Activated naive CD4-positive, alpha-beta T cell treated with anti-CD3 and anti-CD28 coated beads, Interleukin-2, amount 50 U/mL, for 72 hours (primary cell): ENCODE measurements at regions not wholly inside any gene's neighbourhood (a gene's known extent, or its start where the extent isn't known, plus 50 kb on each side); places are given as distances from the start of the nearest gene placed in this dataset.

Experiments used
- ATAC-seq, 2 donors: fragments of 150-1000 bp; cut with Tn5 transposase; 2 replicates each; pipeline ENCODE4 v1.10.0; 2021; ENCODE audit warnings: mild to moderate bottlenecking in 2 of 2, moderate library complexity in 2 of 2
- DNase-seq, 2 donors: peaks; one replicate each; pipeline ENCODE4 v3.0.0; 2021 to 2022; ENCODE audit warnings: low spot score in 2 of 2
- H3K27ac Mint-ChIP-seq, 2 donors: one replicate each; pipeline ENCODE4 v1.8.0; 2022; ENCODE audit warnings: mild to moderate bottlenecking in 2 of 2, mixed read lengths in 2 of 2
- H3K36me3 Mint-ChIP-seq, 2 donors: one replicate each; pipeline ENCODE4 v1.8.0; 2022; ENCODE audit warnings: mixed read lengths in 2 of 2
- H3K9me3 Mint-ChIP-seq, 2 donors: one replicate each; pipeline ENCODE4 v1.8.0; 2022; ENCODE audit warnings: mixed read lengths in 2 of 2

GRCh38 chr15:93189561-93189960 lies 100.5 kb upstream of the RGMA start:
- DNase-seq, result no peak
- no peaks in the 10 kb centered on the region for H3K36me3 Mint-ChIP-seq
- H3K9me3 Mint-ChIP-seq, result no peaks in the 10 kb centered on the region
- no peak overlapping the region for H3K27ac Mint-ChIP-seq
- no peak for ATAC-seq

- ATAC-seq, result no peak
These were observed 99.2 kb upstream of the RGMA start for GRCh38 chr15:93188236-93188635.

GRCh38 chr15:93185796-93186195 lies 96.8 kb upstream of the RGMA start:
- ATAC-seq, result no peak
- no peaks in the 10 kb centered on the region for H3K36me3 Mint-ChIP-seq

More at GRCh38 chr15:93188236-93188635, 99.2 kb upstream of the RGMA start:
- H3K9me3 Mint-ChIP-seq, result no peaks in the 10 kb centered on the region
- no peak for DNase-seq
- H3K36me3 Mint-ChIP-seq, result no peaks in the 10 kb centered on the region
- H3K27ac Mint-ChIP-seq, result no peak overlapping the region

GRCh38 chr15:93182703-93183205 lies 93.7 kb upstream of the RGMA start:
- ATAC-seq (no peak), DNase-seq (no peak)
- Mint-ChIP-seq H3K9me3 (no peaks in the 10 kb centered on the region), H3K27ac (no peak overlapping the region), H3K36me3 (no peaks in the 10 kb centered on the region)

More at GRCh38 chr15:93185796-93186195, 96.8 kb upstream of the RGMA start:
- Mint-ChIP-seq H3K9me3 (no peaks in the 10 kb centered on the region), H3K27ac (no peak overlapping the region)
- no peak for DNase-seq

- H3K27ac Mint-ChIP-seq, result no peak overlapping the region
- no peak for DNase-seq
- no peak for ATAC-seq
- no peaks in the 10 kb centered on the region for H3K36me3 Mint-ChIP-seq
- H3K9me3 Mint-ChIP-seq, result no peaks in the 10 kb centered on the region
These were observed 91.6 kb upstream of the RGMA start for GRCh38 chr15:93180656-93181055.

- ATAC-seq (no peak), DNase-seq (no peak)
- H3K27ac Mint-ChIP-seq, result no peak overlapping the region
- no peaks in the 10 kb centered on the region for H3K36me3 Mint-ChIP-seq
- H3K9me3 Mint-ChIP-seq, result no peaks in the 10 kb centered on the region
These were observed 91.1 kb upstream of the RGMA start for GRCh38 chr15:93180128-93180527.

GRCh38 chr15:93179700-93180102 lies 90.7 kb upstream of the RGMA start:
- DNase-seq (no peak), ATAC-seq (no peak)
- Mint-ChIP-seq H3K9me3 (no peaks in the 10 kb centered on the region), H3K27ac (no peak overlapping the region), H3K36me3 (no peaks in the 10 kb centered on the region)

GRCh38 chr15:93179072-93179471 lies 90.1 kb upstream of the RGMA start:
- H3K9me3 Mint-ChIP-seq, result no peaks in the 10 kb centered on the region
- no peaks in the 10 kb centered on the region for H3K36me3 Mint-ChIP-seq
- DNase-seq (no peak), ATAC-seq (no peak)
- no peak overlapping the region for H3K27ac Mint-ChIP-seq

- Mint-ChIP-seq H3K36me3 (no peaks in the 10 kb centered on the region), H3K9me3 (no peaks in the 10 kb centered on the region), H3K27ac (no peak overlapping the region)
- DNase-seq (no peak), ATAC-seq (no peak)
These were observed 89.4 kb upstream of the RGMA start for GRCh38 chr15:93178371-93178770.

- no peak for ATAC-seq
- H3K9me3 Mint-ChIP-seq, result peaks cover 0 to 4% of the 10 kb centered on the region in 2 donors
- no peaks in the 10 kb centered on the region for H3K36me3 Mint-ChIP-seq
- DNase-seq, result no peak
- no peak overlapping the region for H3K27ac Mint-ChIP-seq
These were observed 87.1 kb upstream of the RGMA start for GRCh38 chr15:93176065-93176464.

GRCh38 chr15:93174836-93175235 lies 85.8 kb upstream of the RGMA start:
- H3K27ac Mint-ChIP-seq, result no peak overlapping the region

GRCh38 chr15:93173369-93173768 lies 84.4 kb upstream of the RGMA start:
- ATAC-seq (peak in 1 of 2 donors; percentile 68), DNase-seq (no peak)
- H3K9me3 Mint-ChIP-seq, result peaks cover 0 to 4% of the 10 kb centered on the region in 2 donors
- H3K36me3 Mint-ChIP-seq, result no peaks in the 10 kb centered on the region
- H3K27ac Mint-ChIP-seq, result no peak overlapping the region

More at GRCh38 chr15:93174836-93175235, 85.8 kb upstream of the RGMA start:
- DNase-seq (no peak), ATAC-seq (no peak)
- no peaks in the 10 kb centered on the region for H3K36me3 Mint-ChIP-seq
- H3K9me3 Mint-ChIP-seq, result peaks cover 0 to 4% of the 10 kb centered on the region in 2 donors

- Mint-ChIP-seq H3K27ac (no peak overlapping the region), H3K9me3 (peaks cover 0 to 4% of the 10 kb centered on the region in 2 donors), H3K36me3 (no peaks in the 10 kb centered on the region)
- no peak for ATAC-seq
- no peak for DNase-seq
These were observed 82.5 kb upstream of the RGMA start for GRCh38 chr15:93171476-93171875.

- Mint-ChIP-seq H3K9me3 (peaks cover 0 to 4% of the 10 kb centered on the region in 2 donors), H3K36me3 (no peaks in the 10 kb centered on the region), H3K27ac (no peak overlapping the region)
- DNase-seq (no peak), ATAC-seq (no peak)
These were observed 81.3 kb upstream of the RGMA start for GRCh38 chr15:93170329-93170728.

GRCh38 chr15:93168910-93169309 lies 79.9 kb upstream of the RGMA start:
- no peak for ATAC-seq

GRCh38 chr15:93167291-93167690 lies 78.3 kb upstream of the RGMA start:
- no peak overlapping the region for H3K27ac Mint-ChIP-seq
- ATAC-seq (no peak), DNase-seq (no peak)

More at GRCh38 chr15:93168910-93169309, 79.9 kb upstream of the RGMA start:
- H3K9me3 Mint-ChIP-seq, result peaks cover 0 to 4% of the 10 kb centered on the region in 2 donors
- no peaks in the 10 kb centered on the region for H3K36me3 Mint-ChIP-seq
- no peak overlapping the region for H3K27ac Mint-ChIP-seq
- DNase-seq, result no peak

GRCh38 chr15:93166675-93167074 lies 77.7 kb upstream of the RGMA start:
- Mint-ChIP-seq H3K36me3 (no peaks in the 10 kb centered on the region), H3K9me3 (no peaks in the 10 kb centered on the region), H3K27ac (no peak overlapping the region)
- ATAC-seq (no peak), DNase-seq (no peak)

More at GRCh38 chr15:93167291-93167690, 78.3 kb upstream of the RGMA start:
- Mint-ChIP-seq H3K9me3 (no peaks in the 10 kb centered on the region), H3K36me3 (no peaks in the 10 kb centered on the region)

- ATAC-seq (no peak), DNase-seq (no peak)
- no peaks in the 10 kb centered on the region for H3K36me3 Mint-ChIP-seq
- H3K9me3 Mint-ChIP-seq, result no peaks in the 10 kb centered on the region
- no peak overlapping the region for H3K27ac Mint-ChIP-seq
These were observed 76.9 kb upstream of the RGMA start for GRCh38 chr15:93165734-93166470.
